ENCODE measurements at regions not wholly inside any gene's neighbourhood (a gene's known extent, or its start where the extent isn't known, plus 50 kb on each side); places are given as distances from the start of the nearest gene placed in this dataset.

DNA sequence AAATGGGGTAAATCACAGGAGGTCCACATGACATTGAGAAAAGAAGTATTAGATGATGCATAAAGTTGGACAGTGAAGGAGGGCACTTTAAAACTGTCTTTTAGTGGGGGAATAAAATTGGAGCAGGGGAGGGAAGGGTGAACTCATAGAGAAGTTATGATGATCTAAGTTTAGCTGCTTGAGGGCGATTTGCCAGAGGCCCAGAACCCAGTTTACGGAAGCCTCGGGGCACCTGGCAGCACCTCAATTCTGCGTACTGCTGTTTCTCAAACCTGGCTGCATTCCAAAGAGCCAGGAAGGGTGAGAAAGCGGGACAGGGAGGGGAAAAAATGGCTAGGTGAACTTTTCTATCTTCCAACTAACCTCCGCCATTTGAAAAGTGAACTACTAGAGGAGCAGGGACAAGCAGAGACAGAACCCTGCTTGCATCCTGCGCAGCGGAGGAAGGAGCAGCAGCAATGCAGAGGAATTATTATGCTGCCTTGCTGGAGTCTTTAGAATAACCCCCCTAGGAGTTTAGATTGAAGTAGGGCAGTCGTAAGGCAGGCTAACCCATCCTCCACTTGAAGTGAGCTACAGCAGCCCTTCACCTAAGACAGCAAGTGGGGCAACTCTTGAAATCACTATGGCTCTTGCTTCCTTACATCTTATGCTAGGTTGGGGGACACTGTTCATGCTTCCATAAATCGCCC is 316.8 kb downstream of the BRINP1 start:
- Mint-ChIP-seq H3K4me1 (peaks cover 34% of the 10 kb centered on the region), H3K4me3 (no peak overlapping the region), H3K27me3 (ENCODE audit: low read depth) (no peaks in the 10 kb centered on the region), H3K36me3 (peaks cover 2% of the 10 kb centered on the region; the same call in 1 of the 2 replicates), H3K9me3 (peaks cover 13% of the 10 kb centered on the region), H3K27ac (no peak overlapping the region)
- ChIA-PET POLR2A (interaction anchor here (0.6 kb wide), 1 partner anchor 1237 kb away, joined by 3 read pairs; no protein-coding TSS in a partner anchor), CTCF (interaction anchor here (1.0 kb wide), 1 partner anchor 313 kb away, joined by 3 read pairs; no protein-coding TSS in a partner anchor)
- TF ChIP-seq CREB1 (CRISPR knock-in tag; IDR thresholded peaks at IDR 0.05) (no peak), JUN (CRISPR knock-in tag; IDR thresholded peaks at IDR 0.05) (no peak), SP1 (CRISPR knock-in tag; conservative IDR thresholded peaks at IDR 0.05) (no peak), SMAD3 (CRISPR knock-in tag; IDR thresholded peaks at IDR 0.05; ENCODE audit: borderline replicate concordance) (no peak), TCF7 (CRISPR knock-in tag; IDR thresholded peaks at IDR 0.05; ENCODE audit: low read depth) (no peak), GRHL2 (CRISPR knock-in tag; IDR thresholded peaks at IDR 0.05; ENCODE audit: insufficient replicate concordance, severe bottlenecking) (no peak), MYBL2 (CRISPR knock-in tag; IDR thresholded peaks at IDR 0.05) (no peak), EMX1 (CRISPR knock-in tag; IDR thresholded peaks at IDR 0.05) (no peak), FOXK1 (CRISPR knock-in tag; IDR thresholded peaks at IDR 0.05) (no peak), ZNF219 (CRISPR knock-in tag; IDR thresholded peaks at IDR 0.05; ENCODE audit: borderline replicate concordance) (no peak), E2F1 (CRISPR knock-in tag; IDR thresholded peaks at IDR 0.05) (no peak), ELF4 (CRISPR knock-in tag; IDR thresholded peaks at IDR 0.05; ENCODE audit: low read depth) (no peak)
- TF ChIP-seq, protein P1, sequence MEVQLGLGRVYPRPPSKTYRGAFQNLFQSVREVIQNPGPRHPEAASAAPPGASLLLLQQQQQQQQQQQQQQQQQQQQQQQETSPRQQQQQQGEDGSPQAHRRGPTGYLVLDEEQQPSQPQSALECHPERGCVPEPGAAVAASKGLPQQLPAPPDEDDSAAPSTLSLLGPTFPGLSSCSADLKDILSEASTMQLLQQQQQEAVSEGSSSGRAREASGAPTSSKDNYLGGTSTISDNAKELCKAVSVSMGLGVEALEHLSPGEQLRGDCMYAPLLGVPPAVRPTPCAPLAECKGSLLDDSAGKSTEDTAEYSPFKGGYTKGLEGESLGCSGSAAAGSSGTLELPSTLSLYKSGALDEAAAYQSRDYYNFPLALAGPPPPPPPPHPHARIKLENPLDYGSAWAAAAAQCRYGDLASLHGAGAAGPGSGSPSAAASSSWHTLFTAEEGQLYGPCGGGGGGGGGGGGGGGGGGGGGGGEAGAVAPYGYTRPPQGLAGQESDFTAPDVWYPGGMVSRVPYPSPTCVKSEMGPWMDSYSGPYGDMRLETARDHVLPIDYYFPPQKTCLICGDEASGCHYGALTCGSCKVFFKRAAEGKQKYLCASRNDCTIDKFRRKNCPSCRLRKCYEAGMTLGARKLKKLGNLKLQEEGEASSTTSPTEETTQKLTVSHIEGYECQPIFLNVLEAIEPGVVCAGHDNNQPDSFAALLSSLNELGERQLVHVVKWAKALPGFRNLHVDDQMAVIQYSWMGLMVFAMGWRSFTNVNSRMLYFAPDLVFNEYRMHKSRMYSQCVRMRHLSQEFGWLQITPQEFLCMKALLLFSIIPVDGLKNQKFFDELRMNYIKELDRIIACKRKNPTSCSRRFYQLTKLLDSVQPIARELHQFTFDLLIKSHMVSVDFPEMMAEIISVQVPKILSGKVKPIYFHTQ (CRISPR knock-in tag; IDR thresholded peaks at IDR 0.05), result no peak
- TF ChIP-seq, protein P2, sequence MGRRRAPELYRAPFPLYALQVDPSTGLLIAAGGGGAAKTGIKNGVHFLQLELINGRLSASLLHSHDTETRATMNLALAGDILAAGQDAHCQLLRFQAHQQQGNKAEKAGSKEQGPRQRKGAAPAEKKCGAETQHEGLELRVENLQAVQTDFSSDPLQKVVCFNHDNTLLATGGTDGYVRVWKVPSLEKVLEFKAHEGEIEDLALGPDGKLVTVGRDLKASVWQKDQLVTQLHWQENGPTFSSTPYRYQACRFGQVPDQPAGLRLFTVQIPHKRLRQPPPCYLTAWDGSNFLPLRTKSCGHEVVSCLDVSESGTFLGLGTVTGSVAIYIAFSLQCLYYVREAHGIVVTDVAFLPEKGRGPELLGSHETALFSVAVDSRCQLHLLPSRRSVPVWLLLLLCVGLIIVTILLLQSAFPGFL (CRISPR knock-in tag; IDR thresholded peaks at IDR 0.05; ENCODE audit: borderline replicate concordance), result no peak
- TF ChIP-seq, protein P3, sequence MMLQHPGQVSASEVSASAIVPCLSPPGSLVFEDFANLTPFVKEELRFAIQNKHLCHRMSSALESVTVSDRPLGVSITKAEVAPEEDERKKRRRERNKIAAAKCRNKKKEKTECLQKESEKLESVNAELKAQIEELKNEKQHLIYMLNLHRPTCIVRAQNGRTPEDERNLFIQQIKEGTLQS (CRISPR knock-in tag; conservative IDR thresholded peaks at IDR 0.05), result no peak
- DNase-seq (ENCODE audit: low spot score), result no peak
- ATAC-seq, result peak; percentile 64

DNA sequence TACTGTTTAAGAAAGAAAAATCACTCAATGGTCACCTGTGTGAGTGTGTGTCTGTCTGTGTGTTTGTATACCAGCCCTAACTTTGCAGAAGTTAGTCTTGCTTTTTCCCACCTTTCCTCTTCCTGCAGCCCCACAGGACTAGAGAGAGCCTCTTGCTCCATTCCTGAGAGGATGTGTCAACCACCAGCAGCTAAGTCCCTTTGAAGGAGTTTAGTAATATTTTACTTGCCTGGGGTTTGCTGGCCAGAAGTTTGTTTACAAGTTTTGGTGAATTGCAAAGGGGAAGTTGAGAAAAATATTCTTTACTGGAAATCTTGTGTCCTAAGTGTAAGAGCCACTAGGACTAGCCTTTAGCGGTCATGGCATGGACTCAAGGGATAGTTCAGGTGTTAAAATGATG is 316.2 kb downstream of the BRINP1 start:
- peaks cover 14% of the 10 kb centered on the region for H3K9me3 Mint-ChIP-seq
- ATAC-seq, result no peak
- no peak for TF ChIP-seq FOXK1 (CRISPR knock-in tag; IDR thresholded peaks at IDR 0.05)
- TF ChIP-seq NR2C2 (CRISPR knock-in tag; IDR thresholded peaks at IDR 0.05), result no peak
- TF ChIP-seq SOX15 (CRISPR knock-in tag; IDR thresholded peaks at IDR 0.05), result no peak
- no peak for TF ChIP-seq NR3C1 (CRISPR knock-in tag; conservative IDR thresholded peaks at IDR 0.05; ENCODE audit: low read depth)
- TF ChIP-seq ETV6 (CRISPR knock-in tag; IDR thresholded peaks at IDR 0.05), result no peak
- TF ChIP-seq, protein P4, sequence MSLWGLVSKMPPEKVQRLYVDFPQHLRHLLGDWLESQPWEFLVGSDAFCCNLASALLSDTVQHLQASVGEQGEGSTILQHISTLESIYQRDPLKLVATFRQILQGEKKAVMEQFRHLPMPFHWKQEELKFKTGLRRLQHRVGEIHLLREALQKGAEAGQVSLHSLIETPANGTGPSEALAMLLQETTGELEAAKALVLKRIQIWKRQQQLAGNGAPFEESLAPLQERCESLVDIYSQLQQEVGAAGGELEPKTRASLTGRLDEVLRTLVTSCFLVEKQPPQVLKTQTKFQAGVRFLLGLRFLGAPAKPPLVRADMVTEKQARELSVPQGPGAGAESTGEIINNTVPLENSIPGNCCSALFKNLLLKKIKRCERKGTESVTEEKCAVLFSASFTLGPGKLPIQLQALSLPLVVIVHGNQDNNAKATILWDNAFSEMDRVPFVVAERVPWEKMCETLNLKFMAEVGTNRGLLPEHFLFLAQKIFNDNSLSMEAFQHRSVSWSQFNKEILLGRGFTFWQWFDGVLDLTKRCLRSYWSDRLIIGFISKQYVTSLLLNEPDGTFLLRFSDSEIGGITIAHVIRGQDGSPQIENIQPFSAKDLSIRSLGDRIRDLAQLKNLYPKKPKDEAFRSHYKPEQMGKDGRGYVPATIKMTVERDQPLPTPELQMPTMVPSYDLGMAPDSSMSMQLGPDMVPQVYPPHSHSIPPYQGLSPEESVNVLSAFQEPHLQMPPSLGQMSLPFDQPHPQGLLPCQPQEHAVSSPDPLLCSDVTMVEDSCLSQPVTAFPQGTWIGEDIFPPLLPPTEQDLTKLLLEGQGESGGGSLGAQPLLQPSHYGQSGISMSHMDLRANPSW (CRISPR knock-in tag; conservative IDR thresholded peaks at IDR 0.05; ENCODE audit: low read depth), result no peak
- no peak for TF ChIP-seq E2F1 (CRISPR knock-in tag; IDR thresholded peaks at IDR 0.05)
- no peak for TF ChIP-seq KAT7 (CRISPR knock-in tag; IDR thresholded peaks at IDR 0.05; ENCODE audit: borderline replicate concordance)
- TF ChIP-seq GRHL2 (CRISPR knock-in tag; IDR thresholded peaks at IDR 0.05; ENCODE audit: insufficient replicate concordance, severe bottlenecking), result no peak
- TF ChIP-seq NFATC4 (CRISPR knock-in tag; IDR thresholded peaks at IDR 0.05), result no peak
- TF ChIP-seq, protein P5, sequence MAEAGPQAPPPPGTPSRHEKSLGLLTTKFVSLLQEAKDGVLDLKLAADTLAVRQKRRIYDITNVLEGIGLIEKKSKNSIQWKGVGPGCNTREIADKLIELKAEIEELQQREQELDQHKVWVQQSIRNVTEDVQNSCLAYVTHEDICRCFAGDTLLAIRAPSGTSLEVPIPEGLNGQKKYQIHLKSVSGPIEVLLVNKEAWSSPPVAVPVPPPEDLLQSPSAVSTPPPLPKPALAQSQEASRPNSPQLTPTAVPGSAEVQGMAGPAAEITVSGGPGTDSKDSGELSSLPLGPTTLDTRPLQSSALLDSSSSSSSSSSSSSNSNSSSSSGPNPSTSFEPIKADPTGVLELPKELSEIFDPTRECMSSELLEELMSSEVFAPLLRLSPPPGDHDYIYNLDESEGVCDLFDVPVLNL (CRISPR knock-in tag; IDR thresholded peaks at IDR 0.05; ENCODE audit: borderline replicate concordance, low read depth), result no peak
- TF ChIP-seq IRF2 (CRISPR knock-in tag; IDR thresholded peaks at IDR 0.05; ENCODE audit: borderline replicate concordance, low read depth), result no peak

More for the DNA sequence above, 316.2 kb downstream of the BRINP1 start:
- Mint-ChIP-seq H3K27me3 (ENCODE audit: low read depth) (no peaks in the 10 kb centered on the region), H3K36me3 (peaks cover 2% of the 10 kb centered on the region; the same call in 1 of the 2 replicates), H3K4me3 (no peak overlapping the region), H3K27ac (no peak overlapping the region), H3K4me1 (peaks cover 34% of the 10 kb centered on the region)
- POLR2A ChIA-PET, result no interaction called here
- CTCF ChIA-PET, result no interaction called here
- DNase-seq (ENCODE audit: low spot score), result no peak

Data from WTC11 (cell line).